Neural cell (in vitro differentiated cells): ENCODE measurements at regions not wholly inside any gene's neighbourhood (a gene's known extent, or its start where the extent isn't known, plus 50 kb on each side); places are given as distances from the start of the nearest gene placed in this dataset.

ENCODE experiments used
- H2AFZ ChIP-seq: fragments of 200-600, 300-800 bp; sonication (generic), shearing (Covaris generic); 2 replicates; pipeline ENCODE4 v1.6.0; 2014; ENCODE audit warnings: low read depth, mild to moderate bottlenecking, antibody characterized with exemption, low read length, moderate library complexity
- H3F3A ChIP-seq: fragments of 200-600 bp; shearing (Covaris generic); 2 replicates; pipeline ENCODE4 v1.6.1; 2016; ENCODE audit warnings: mild to moderate bottlenecking, moderate library complexity, mixed read lengths, antibody characterized with exemption, low read length; ENCODE audit not compliant: insufficient read depth, poor library complexity, severe bottlenecking
- H3K27ac ChIP-seq: fragments of 200-600, 300-800 bp; sonication (generic), shearing (Covaris generic); 2 replicates; pipeline ENCODE4 v1.5.1; 2014; ENCODE audit warnings: mild to moderate bottlenecking, low read length, moderate library complexity
- H3K27me3 ChIP-seq: fragments of 300-800, 200-600 bp; sonication (generic), shearing (Covaris generic); 2 replicates; pipeline ENCODE4 v1.6.0; 2014; ENCODE audit warnings: mild to moderate bottlenecking, low read depth, low read length, moderate library complexity; ENCODE audit not compliant: insufficient read depth
- H3K36me3 ChIP-seq: fragments of 300-800, 200-600 bp; sonication (generic), shearing (Covaris generic); 2 replicates; pipeline ENCODE4 v1.5.1; 2014; ENCODE audit warnings: mild to moderate bottlenecking, antibody characterized with exemption, low read length, moderate library complexity; ENCODE audit not compliant: insufficient read depth
- H3K4me2 ChIP-seq: fragments of 300-800, 200-600 bp; sonication (generic), shearing (Covaris generic); 2 replicates; pipeline ENCODE4 v1.6.0; 2014; ENCODE audit warnings: mild to moderate bottlenecking, low read length
- H3K4me3 ChIP-seq: fragments of 300-800, 200-600 bp; sonication (generic), shearing (Covaris generic); 2 replicates; pipeline ENCODE4 v1.5.1; 2014; ENCODE audit warnings: mild to moderate bottlenecking, low read length, moderate library complexity
- H3K79me2 ChIP-seq: fragments of 200-600 bp; shearing (Covaris generic); replicated peaks from 2 replicates; pipeline ENCODE4 v1.6.0; 2014; ENCODE audit warnings: mild to moderate bottlenecking, low read length, moderate library complexity; ENCODE audit not compliant: insufficient read depth
- H3K9ac ChIP-seq: fragments of 300-800, 200-600 bp; sonication (generic), shearing (Covaris generic); 2 replicates; pipeline ENCODE4 v1.6.1; 2016; ENCODE audit warnings: mild to moderate bottlenecking, low read length, mixed read lengths
- H3K9me2 ChIP-seq: fragments of 200-600 bp; shearing (Covaris generic); 2 replicates; pipeline ENCODE4 v1.6.1; 2016; ENCODE audit warnings: mild to moderate bottlenecking, low read length, mixed read lengths; ENCODE audit not compliant: insufficient read depth
- H3K9me3 ChIP-seq: fragments of 200-600, 300-800 bp; sonication (generic), shearing (Covaris generic); 2 replicates; pipeline ENCODE4 v1.6.1; 2016; ENCODE audit warnings: mild to moderate bottlenecking, mixed run types, low read length, moderate library complexity, mixed read lengths
- H4K20me1 ChIP-seq: fragments of 200-600 bp; shearing (Covaris generic); 2 replicates; pipeline ENCODE4 v1.6.1; 2016; ENCODE audit warnings: mild to moderate bottlenecking, mixed run types; ENCODE audit not compliant: insufficient read depth
- CTCF ChIP-seq: fragments of 450-650 bp; IDR thresholded peaks from 2 replicates; pipeline ENCODE4 v1.5.1; 2014; ENCODE audit warnings: antibody characterized with exemption, mild to moderate bottlenecking, moderate library complexity; ENCODE audit not compliant: poor library complexity, severe bottlenecking
- EP300 ChIP-seq: fragments of 450-650 bp; conservative IDR thresholded peaks from 2 replicates; pipeline ENCODE4 v1.6.1; 2014; ENCODE audit warnings: antibody characterized with exemption, mild to moderate bottlenecking, moderate library complexity; ENCODE audit not compliant: poor library complexity, severe bottlenecking
- EZH2 ChIP-seq: fragments of 200-600, 300-800 bp; shearing (Covaris generic), sonication (generic); IDR thresholded peaks from 2 replicates; pipeline ENCODE4 v1.6.1; 2014; ENCODE audit warnings: antibody characterized with exemption, low read length, borderline replicate concordance, mild to moderate bottlenecking; ENCODE audit not compliant: insufficient read depth, poor library complexity, severe bottlenecking
- MXI1 ChIP-seq: fragments of 450-650 bp; conservative IDR thresholded peaks from 2 replicates; pipeline ENCODE4 v1.6.1; 2014; ENCODE audit warnings: antibody characterized with exemption, mild to moderate bottlenecking; ENCODE audit not compliant: poor library complexity, severe bottlenecking
- POLR2AphosphoS5 ChIP-seq: IDR thresholded peaks from 2 replicates; pipeline ENCODE4 v1.6.1; 2012
- RAD21 ChIP-seq: fragments of 450-650 bp; conservative IDR thresholded peaks from 2 replicates; pipeline ENCODE4 v1.6.1; 2014; ENCODE audit warnings: antibody characterized with exemption, mild to moderate bottlenecking, moderate library complexity
- REST ChIP-seq: IDR thresholded peaks from 2 replicates; pipeline ENCODE4 v1.6.1; 2012; ENCODE audit warnings: borderline replicate concordance
- SMC3 ChIP-seq: fragments of 450-650 bp; conservative IDR thresholded peaks from 2 replicates; pipeline ENCODE4 v1.6.1; 2014; ENCODE audit warnings: antibody characterized with exemption, mild to moderate bottlenecking, moderate library complexity; ENCODE audit not compliant: poor library complexity
- TAF1 ChIP-seq: IDR thresholded peaks from 2 replicates; pipeline ENCODE4 v1.6.1; 2012; ENCODE audit warnings: low read depth

GRCh38 chrX:55167124-55167803, 52.9 kb upstream of the PAGE5 start:
- Histone ChIP-seq H3K27ac (no peak overlapping the region), H3K9me3 (no peaks in the 10 kb centered on the region), H2AFZ (no peak overlapping the region), H3K36me3 (no peaks in the 10 kb centered on the region), H3K4me3 (no peak overlapping the region), H3K4me2 (no peak overlapping the region), H3K9me2 (no peaks in the 10 kb centered on the region), H3K79me2 (no peaks in the 10 kb centered on the region), H3K27me3 (no peaks in the 10 kb centered on the region), H4K20me1 (no peaks in the 10 kb centered on the region), H3F3A (no peaks in the 10 kb centered on the region), H3K9ac (no peak overlapping the region)
- no peak for TF ChIP-seq EP300
- no peak for TF ChIP-seq POLR2AphosphoS5
- no peak for TF ChIP-seq REST
- TF ChIP-seq EZH2: no peak
- TF ChIP-seq RAD21: no peak

GRCh38 chrX:55167901-55168300, 52.2 kb upstream of the PAGE5 start:
- no peaks in the 10 kb centered on the region for H3K9me2 ChIP-seq
- no peak overlapping the region for H3K27ac ChIP-seq
- no peaks in the 10 kb centered on the region for H3F3A ChIP-seq
- no peaks in the 10 kb centered on the region for H3K9me3 ChIP-seq
- no peaks in the 10 kb centered on the region for H3K36me3 ChIP-seq
- TF ChIP-seq SMC3: no peak
- no peak for TF ChIP-seq EP300
- TF ChIP-seq POLR2AphosphoS5: no peak
- TF ChIP-seq EZH2: no peak
- TF ChIP-seq RAD21: no peak
- TF ChIP-seq REST: no peak
- TF ChIP-seq MXI1: no peak
- no peak for TF ChIP-seq TAF1
- no peak for TF ChIP-seq CTCF
- no peak overlapping the region for H2AFZ ChIP-seq
- H3K4me3 ChIP-seq: no peak overlapping the region
- no peak overlapping the region for H3K4me2 ChIP-seq
- H4K20me1 ChIP-seq: no peaks in the 10 kb centered on the region
- H3K9ac ChIP-seq: no peak overlapping the region
- no peaks in the 10 kb centered on the region for H3K79me2 ChIP-seq
- H3K27me3 ChIP-seq: no peaks in the 10 kb centered on the region
